ENCODE measurements at regions not wholly inside any gene's neighbourhood (a gene's known extent, or its start where the extent isn't known, plus 50 kb on each side); places are given as distances from the start of the nearest gene placed in this dataset.

DNA sequence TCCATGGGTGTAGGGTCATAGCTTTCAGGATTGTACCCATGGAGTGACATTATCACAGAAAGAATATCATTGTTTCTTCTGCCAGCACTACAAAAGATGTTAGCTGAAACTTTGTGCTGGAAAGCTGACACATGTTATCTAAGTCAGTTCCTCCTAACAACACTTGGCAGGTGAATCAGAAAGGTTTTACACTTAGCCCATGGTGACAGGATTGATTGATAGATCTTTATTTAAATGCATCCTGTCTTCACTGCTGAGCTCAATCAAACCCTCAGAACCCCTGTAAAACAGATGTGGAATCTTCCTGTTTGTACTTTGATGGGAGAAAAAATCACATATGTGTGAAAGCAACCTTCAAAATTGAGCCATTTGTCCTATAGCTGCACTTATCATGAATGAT, 811.5 kb upstream of the ANO3 start:
- TF ChIP-seq CTCF (IDR thresholded peaks at IDR 0.05) (no peak), EP300 (IDR thresholded peaks at IDR 0.05) (no peak)

Data from upper lobe of left lung (tissue), 4 donors.